ENCODE measurements at regions not wholly inside any gene's neighbourhood (a gene's known extent, or its start where the extent isn't known, plus 50 kb on each side); places are given as distances from the start of the nearest gene placed in this dataset.

- no peak for TF ChIP-seq CTCF (conservative IDR thresholded peaks at IDR 0.05; ENCODE audit: low read depth, low read length)
- TF ChIP-seq EZH2 (IDR thresholded peaks at IDR 0.05; ENCODE audit: borderline replicate concordance, low read depth, low read length, poor library complexity, severe bottlenecking) = no peak
Measured at GRCh38 chr19:30093966-30094755, 152.1 kb downstream of the URI1 start.
